Loucy (cell line): ENCODE measurements at regions not wholly inside any gene's neighbourhood (a gene's known extent, or its start where the extent isn't known, plus 50 kb on each side); places are given as distances from the start of the nearest gene placed in this dataset.

Source experiments
- H2AFZ ChIP-seq: fragments of 200-600 bp; sonication (generic); 2 replicates; pipeline ENCODE4 v1.6.0; 2016; ENCODE audit warnings: antibody characterized with exemption, mild to moderate bottlenecking, low read length, moderate library complexity
- H3F3A ChIP-seq: fragments of 200-600 bp; 2 replicates; pipeline ENCODE4 v1.6.0; 2016; ENCODE audit warnings: antibody characterized with exemption, low read depth, mild to moderate bottlenecking
- H3K27me3 ChIP-seq: fragments of 200-600 bp; sonication (generic); 2 replicates; pipeline ENCODE4 v1.6.1; 2014; ENCODE audit warnings: low read length, mild to moderate bottlenecking; ENCODE audit not compliant: insufficient read depth, poor library complexity, severe bottlenecking
- H3K36me3 ChIP-seq: fragments of 200-600 bp; sonication (generic); 2 replicates; pipeline ENCODE4 v1.6.1; 2016; ENCODE audit warnings: low read length; ENCODE audit not compliant: insufficient read depth
- H3K4me1 ChIP-seq: fragments of 200-600 bp; sonication (generic); 2 replicates; pipeline ENCODE4 v1.5.1; 2014; ENCODE audit warnings: low read length, mild to moderate bottlenecking; ENCODE audit not compliant: insufficient read depth, poor library complexity, severe bottlenecking
- H3K4me2 ChIP-seq: fragments of 200-600 bp; sonication (generic); 2 replicates; pipeline ENCODE4 v1.6.0; 2014; ENCODE audit warnings: antibody characterized with exemption, low read length, low read depth, mild to moderate bottlenecking; ENCODE audit not compliant: poor library complexity, severe bottlenecking
- H3K4me3 ChIP-seq: fragments of 200-600 bp; sonication (generic); 2 replicates; pipeline ENCODE4 v1.5.1; 2014; ENCODE audit warnings: low read length, mild to moderate bottlenecking, mixed read lengths; ENCODE audit not compliant: poor library complexity, severe bottlenecking
- H3K79me2 ChIP-seq: fragments of 200-600 bp; sonication (generic); 2 replicates; pipeline ENCODE4 v1.6.1; 2014; ENCODE audit warnings: low read length; ENCODE audit not compliant: insufficient read depth
- H3K9ac ChIP-seq: fragments of 200-600 bp; sonication (generic); 2 replicates; pipeline ENCODE4 v1.6.0; 2014; ENCODE audit warnings: mild to moderate bottlenecking, low read depth, low read length, moderate library complexity; ENCODE audit not compliant: poor library complexity, severe bottlenecking
- H3K9me2 ChIP-seq: fragments of 200-600 bp; sonication (generic); replicated peaks from 2 replicates; pipeline ENCODE4 v1.6.1; 2016; ENCODE audit warnings: low read depth, low read length, mixed read lengths
- H3K9me3 ChIP-seq: fragments of 200-600 bp; sonication (generic); 2 replicates; pipeline ENCODE4 v1.6.1; 2014; ENCODE audit warnings: mild to moderate bottlenecking, antibody characterized with exemption, low read length, low read depth; ENCODE audit not compliant: insufficient read depth
- H4K20me1 ChIP-seq: fragments of 200-600 bp; sonication (generic); 2 replicates; pipeline ENCODE4 v1.6.0; 2014; ENCODE audit warnings: antibody characterized with exemption, low read length, mild to moderate bottlenecking; ENCODE audit not compliant: insufficient read depth, poor library complexity, severe bottlenecking
- EZH2phosphoT487 ChIP-seq: fragments of 200-600 bp; IDR thresholded peaks from 2 replicates; pipeline ENCODE4 v1.6.1; 2018; ENCODE audit warnings: antibody characterized with exemption, mild to moderate bottlenecking, moderate library complexity, borderline replicate concordance
- TF ChIP-seq, protein P1 (sequence below): fragments of 200-600 bp; sonication (generic); conservative IDR thresholded peaks from 2 replicates; pipeline ENCODE4 v1.5.1; 2014; ENCODE audit warnings: mild to moderate bottlenecking, antibody characterized with exemption, low read length

DNA sequence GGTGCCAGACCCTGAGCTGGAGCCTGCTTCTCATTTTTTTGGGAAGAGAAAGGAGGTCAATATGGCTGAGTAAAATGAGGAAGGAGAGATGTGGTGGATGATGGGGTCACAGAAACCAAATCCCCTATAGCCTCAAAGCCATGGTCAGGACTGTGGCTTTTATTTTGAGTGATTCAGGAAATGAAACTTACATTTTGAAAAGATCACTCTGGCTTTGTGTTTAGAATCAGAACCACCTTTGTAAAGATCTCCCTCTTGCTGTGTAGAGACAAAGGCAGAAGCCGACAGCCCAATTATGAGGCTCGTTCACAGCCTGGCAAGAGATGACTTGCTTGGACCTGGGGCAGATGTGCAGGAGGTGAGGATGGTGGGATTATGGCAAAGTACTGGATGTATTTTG, 121.6 kb upstream of the ANKFN1 start:
- Histone ChIP-seq H3K27me3 (no peaks in the 10 kb centered on the region), H3F3A (no peaks in the 10 kb centered on the region), H2AFZ (no peak overlapping the region), H3K4me1 (no peaks in the 10 kb centered on the region), H3K9me3 (no peaks in the 10 kb centered on the region), H3K4me2 (no peak overlapping the region), H3K79me2 (no peaks in the 10 kb centered on the region), H4K20me1 (no peaks in the 10 kb centered on the region), H3K4me3 (no peak overlapping the region), H3K36me3 (no peaks in the 10 kb centered on the region), H3K9ac (no peak overlapping the region), H3K9me2 (no peaks in the 10 kb centered on the region)
- no peak for TF ChIP-seq EZH2phosphoT487
- TF ChIP-seq, protein P1, sequence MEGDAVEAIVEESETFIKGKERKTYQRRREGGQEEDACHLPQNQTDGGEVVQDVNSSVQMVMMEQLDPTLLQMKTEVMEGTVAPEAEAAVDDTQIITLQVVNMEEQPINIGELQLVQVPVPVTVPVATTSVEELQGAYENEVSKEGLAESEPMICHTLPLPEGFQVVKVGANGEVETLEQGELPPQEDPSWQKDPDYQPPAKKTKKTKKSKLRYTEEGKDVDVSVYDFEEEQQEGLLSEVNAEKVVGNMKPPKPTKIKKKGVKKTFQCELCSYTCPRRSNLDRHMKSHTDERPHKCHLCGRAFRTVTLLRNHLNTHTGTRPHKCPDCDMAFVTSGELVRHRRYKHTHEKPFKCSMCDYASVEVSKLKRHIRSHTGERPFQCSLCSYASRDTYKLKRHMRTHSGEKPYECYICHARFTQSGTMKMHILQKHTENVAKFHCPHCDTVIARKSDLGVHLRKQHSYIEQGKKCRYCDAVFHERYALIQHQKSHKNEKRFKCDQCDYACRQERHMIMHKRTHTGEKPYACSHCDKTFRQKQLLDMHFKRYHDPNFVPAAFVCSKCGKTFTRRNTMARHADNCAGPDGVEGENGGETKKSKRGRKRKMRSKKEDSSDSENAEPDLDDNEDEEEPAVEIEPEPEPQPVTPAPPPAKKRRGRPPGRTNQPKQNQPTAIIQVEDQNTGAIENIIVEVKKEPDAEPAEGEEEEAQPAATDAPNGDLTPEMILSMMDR, result no peak

DNA sequence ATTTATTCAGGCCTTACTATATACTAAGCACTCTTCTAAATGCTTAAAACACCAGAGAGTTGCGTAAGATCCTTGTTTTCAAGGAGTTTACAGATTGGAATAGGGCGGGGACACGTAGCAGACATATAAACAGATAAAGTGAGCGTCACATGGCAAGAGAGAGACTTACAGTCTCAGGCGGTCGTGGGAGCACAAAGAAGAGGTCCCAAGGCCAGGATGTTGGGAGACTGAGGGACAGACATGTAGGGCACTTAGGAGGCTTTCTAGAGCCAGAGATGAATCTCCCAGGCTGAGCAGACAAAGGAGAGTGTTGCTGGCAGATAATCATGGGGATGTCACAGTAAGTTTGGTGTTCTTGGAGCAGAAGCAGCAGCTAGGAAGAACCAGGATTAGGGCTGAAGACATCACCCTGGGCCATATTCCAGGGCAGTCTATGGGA, 119.1 kb upstream of the ANKFN1 start:
- Histone ChIP-seq H2AFZ (no peak overlapping the region), H3K27me3 (no peaks in the 10 kb centered on the region), H3K4me1 (no peaks in the 10 kb centered on the region), H3K4me2 (no peak overlapping the region), H3K79me2 (no peaks in the 10 kb centered on the region), H4K20me1 (no peaks in the 10 kb centered on the region), H3K9ac (no peak overlapping the region), H3K9me3 (no peaks in the 10 kb centered on the region), H3F3A (no peaks in the 10 kb centered on the region), H3K4me3 (no peak overlapping the region), H3K9me2 (no peaks in the 10 kb centered on the region), H3K36me3 (no peaks in the 10 kb centered on the region)
- TF ChIP-seq, protein P1, result no peak
- TF ChIP-seq EZH2phosphoT487, result no peak

DNA sequence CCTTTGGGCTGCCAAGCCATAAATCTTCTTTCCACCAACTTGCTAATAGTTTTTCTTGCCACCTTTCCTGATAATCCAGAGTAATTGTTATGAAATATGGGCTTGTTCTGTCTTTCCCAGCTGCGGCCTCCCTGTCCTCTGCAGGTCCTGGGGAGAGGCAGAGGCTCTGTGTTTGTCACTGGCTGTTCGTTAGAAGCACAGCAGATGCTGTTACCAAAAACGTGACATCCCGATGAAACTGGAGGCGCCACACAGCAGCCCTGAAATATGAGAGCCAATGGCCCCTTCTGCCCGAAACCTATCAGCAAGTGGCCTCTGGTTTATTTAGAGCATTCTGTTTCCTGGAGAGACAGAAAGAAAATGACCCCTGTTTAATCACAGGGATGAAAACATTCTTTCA, 115.1 kb upstream of the ANKFN1 start:
- H3K4me1 ChIP-seq, result no peaks in the 10 kb centered on the region
- H3K79me2 ChIP-seq, result no peaks in the 10 kb centered on the region
- H2AFZ ChIP-seq, result no peak overlapping the region
- no peak overlapping the region for H3K4me2 ChIP-seq
- H3K9me2 ChIP-seq, result no peaks in the 10 kb centered on the region
- H3F3A ChIP-seq, result no peaks in the 10 kb centered on the region
- H3K9ac ChIP-seq, result no peak overlapping the region
- H3K36me3 ChIP-seq, result no peaks in the 10 kb centered on the region
- no peaks in the 10 kb centered on the region for H3K9me3 ChIP-seq
- H4K20me1 ChIP-seq, result no peaks in the 10 kb centered on the region
- no peak overlapping the region for H3K4me3 ChIP-seq
- TF ChIP-seq, protein P1, result no peak
- TF ChIP-seq EZH2phosphoT487, result no peak
- no peaks in the 10 kb centered on the region for H3K27me3 ChIP-seq
